K562 (cell line): ENCODE measurements at regions not wholly inside any gene's neighbourhood (a gene's known extent, or its start where the extent isn't known, plus 50 kb on each side); places are given as distances from the start of the nearest gene placed in this dataset.

Experiments
- ATAC-seq: fragments of 200-7000 bp; cut with Tn5 transposase; 3 replicates; pipeline ENCODE4 v1.9.1; 2020; ENCODE audit warnings: moderate library complexity
- BruUV-seq: library from RNA; stranded (reverse); fragments of 400-500 nt; replicated peaks from 2 replicates; lab custom pipeline; 2021; lab: Mats Ljungman, UMichigan
- CTCF ChIA-PET: fragments of 300-600 bp; formaldehyde crosslinking; extraction: SDS; loops from one replicate; lab custom pipeline; 2021; ENCODE audit warnings: low intra/inter-chr PET ratio; lab: Yijun Ruan, JAX
- POLR2A ChIA-PET: fragments of 300-600, 350-650 bp; sonication (Branson Sonifier 250); formaldehyde crosslinking; extraction: SDS; loops from one replicate; lab custom pipeline; 2021; ENCODE audit warnings: antibody characterized with exemption, inconsistent platforms; lab: Yijun Ruan, JAX
- DNase-seq, 4 experiments: peaks; one replicate each; pipeline versions ENCODE4 v3.0.0 to v3.0.0-alpha.2; 2011 to 2018; ENCODE audit warnings: low spot score in 3 of 4, mixed read lengths in 3 of 4; ENCODE audit errors: extremely low read depth in 1 of 4
- FAIRE-seq: peaks from 2 replicates; lab custom pipeline; 2011; peaks lifted over from hg19 to GRCh38; lab: Jason Lieb, UNC
- H2AFZ ChIP-seq: 2 replicates; pipeline ENCODE4 v1.6.0; 2011; ENCODE audit warnings: low read depth, low read length, control low read depth, inconsistent platforms
- H3K27ac ChIP-seq: fragments of 200-600 bp; 3 replicates; pipeline ENCODE4 v1.8.0; 2011; ENCODE audit warnings: low read depth, mild to moderate bottlenecking, control low read depth, inconsistent platforms, low read length, moderate library complexity, mixed read lengths; ENCODE audit errors: extremely low read depth
- H3K27me3 ChIP-seq, 2 experiments: fragments of 300-600 bp in 1 of 2; 2 replicates in 1 of 2; 3 replicates in 1 of 2; pipeline versions ENCODE4 v1.6.0 to v1.8.0; 2011; ENCODE audit warnings: inconsistent platforms in 2 of 2, low read length in 2 of 2, mild to moderate bottlenecking in 1 of 2, mixed read lengths in 1 of 2, moderate library complexity in 1 of 2; ENCODE audit not compliant: control insufficient read depth in 2 of 2, insufficient read depth in 2 of 2
- H3K36me3 ChIP-seq: fragments of 300-600 bp; 3 replicates; pipeline ENCODE4 v1.8.0; 2011; ENCODE audit warnings: mild to moderate bottlenecking, low read length, inconsistent platforms; ENCODE audit not compliant: control insufficient read depth, insufficient read depth
- H3K4me1 ChIP-seq, 2 experiments: fragments of 200-600 bp in 1 of 2; replicated peaks in 1 of 2; 2 replicates in 1 of 2; 3 replicates in 1 of 2; pipeline versions ENCODE4 v1.5.1 to v1.8.0; 2011; ENCODE audit warnings: inconsistent platforms in 2 of 2, low read length in 2 of 2, mild to moderate bottlenecking in 1 of 2, mixed read lengths in 1 of 2, moderate library complexity in 1 of 2; ENCODE audit not compliant: control insufficient read depth in 2 of 2, insufficient read depth in 2 of 2
- H3K4me2 ChIP-seq: 2 replicates; pipeline ENCODE4 v1.6.1; 2011; ENCODE audit warnings: low read length, control low read depth, inconsistent platforms, mixed read lengths; ENCODE audit not compliant: insufficient read depth
- H3K4me3 ChIP-seq: fragments of 200-600 bp; sonication (generic), shearing (Covaris generic); 2 replicates; pipeline ENCODE4 v1.5.1; 2016; ENCODE audit warnings: control low read depth, inconsistent platforms
- H3K79me2 ChIP-seq: fragments of 200-600 bp; 3 replicates; pipeline ENCODE4 v1.8.0; 2011; ENCODE audit warnings: low read length, inconsistent platforms; ENCODE audit not compliant: control insufficient read depth, insufficient read depth
- H3K9ac ChIP-seq, 2 experiments: 2 replicates each; pipeline versions ENCODE4 v1.6.0 to v1.6.1; 2011; ENCODE audit warnings: low read depth in 2 of 2, low read length in 2 of 2, control low read depth in 1 of 2, inconsistent platforms in 1 of 2, mild to moderate bottlenecking in 1 of 2, mixed read lengths in 1 of 2; ENCODE audit not compliant: insufficient read depth in 1 of 2
- H3K9me1 ChIP-seq: one replicate; pipeline ENCODE4 v1.6.0; 2011; ENCODE audit warnings: inconsistent platforms, mild to moderate bottlenecking, low read length, moderate library complexity; ENCODE audit not compliant: control insufficient read depth, insufficient read depth
- H3K9me3 ChIP-seq: replicated peaks from 2 replicates; pipeline ENCODE4 v1.5.1; 2011; ENCODE audit warnings: low read depth, low read length, inconsistent platforms; ENCODE audit not compliant: control insufficient read depth, insufficient read depth
- H4K20me1 ChIP-seq: replicated peaks from 2 replicates; pipeline ENCODE4 v1.6.1; 2011; ENCODE audit warnings: low read length, inconsistent platforms, mixed read lengths; ENCODE audit not compliant: control insufficient read depth, insufficient read depth
- JUND ChIP-seq, 2 experiments: IDR thresholded peaks; 2 replicates in 1 of 2; 3 replicates in 1 of 2; pipeline ENCODE4 v1.6.1; 2011; ENCODE audit warnings: borderline replicate concordance in 2 of 2, low read depth in 2 of 2, low read length in 2 of 2, improper control_type of control experiment in 1 of 2, missing biosample characterization in 1 of 2, missing genetic modification characterization in 1 of 2, missing genetic modification reagents in 1 of 2
- PKNOX1 ChIP-seq: fragments of 450-650 bp; IDR thresholded peaks from 2 replicates; pipeline ENCODE4 v1.6.1; 2016
- SOX6 ChIP-seq: fragments of 450-650 bp; IDR thresholded peaks from 2 replicates; pipeline ENCODE4 v1.6.1; 2014; ENCODE audit warnings: mild to moderate bottlenecking
- ZNF143 ChIP-seq: sonication (generic); formaldehyde crosslinking; IDR thresholded peaks from 2 replicates; pipeline ENCODE4 v1.9.0; 2022; ENCODE audit warnings: mild to moderate bottlenecking, missing genetic modification reagents
- ZNF518B ChIP-seq: fragments of 250-450 bp; sonication (Bioruptor Pico); IDR thresholded peaks from 2 replicates; pipeline ENCODE4 v1.5.0; 2021; ENCODE audit warnings: mild to moderate bottlenecking, moderate library complexity
- WGBS: fragments of 100-300 bp; shearing (Covaris generic); methylation state at CpG from one replicate; pipeline ENCODE4 v1.1.6; 2016; ENCODE audit warnings: low coverage, mixed read lengths; ENCODE audit not compliant: insufficient coverage; ENCODE audit errors: missing lambda C conversion rate; 5-methylcytosine and 5-hydroxymethylcytosine counted together
- in situ Hi-C: fragments of 300-500 bp; cut with MboI; formaldehyde crosslinking; loops from 4 replicates; pipeline ENCODE4 v1.15.0; 2018; ENCODE audit warnings: inconsistent platforms, mixed read lengths
- intact Hi-C: fragments of 100-400 bp; cut with micrococcal nuclease; formaldehyde crosslinking; loops from 2 replicates; pipeline ENCODE4 v1.14.2; 2022

DNA sequence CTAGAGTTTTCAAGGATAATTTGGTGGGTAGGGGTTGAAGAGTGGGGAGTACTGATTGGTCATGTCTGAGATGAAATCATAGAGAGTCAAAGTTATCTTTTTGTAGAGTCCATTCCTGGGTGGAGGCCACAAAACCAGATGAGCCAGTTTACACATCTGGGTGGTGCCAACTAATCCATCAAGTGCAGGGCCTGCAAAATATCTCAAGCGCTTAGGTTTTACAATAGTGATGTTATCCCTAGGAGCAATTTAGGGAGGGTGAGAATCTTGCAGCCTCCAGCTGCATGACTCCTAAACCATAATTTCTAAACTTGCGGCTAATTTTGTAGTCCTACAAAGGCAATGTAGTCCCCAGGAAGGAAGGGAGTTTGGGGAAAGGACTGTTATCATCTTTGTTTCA lies 988.3 kb upstream of the LCORL start:
- Histone ChIP-seq H3K4me2 (no peak overlapping the region), H3K27me3 (no peaks in the 10 kb centered on the region), H3K4me3 (no peak overlapping the region), H3K79me2 (no peaks in the 10 kb centered on the region), H3K27ac (no peak overlapping the region), H2AFZ (no peak overlapping the region), H3K9me3 (no peaks in the 10 kb centered on the region), H3K4me1 (no peaks in the 10 kb centered on the region), H4K20me1 (no peaks in the 10 kb centered on the region), H3K36me3 (no peaks in the 10 kb centered on the region), H3K9ac (no peak overlapping the region), H3K9me1 (no peaks in the 10 kb centered on the region)
- WGBS = 5% methylated on average over 2 of the region's 2 CpGs
- intact Hi-C loops (no loop called here), in situ Hi-C loops (no loop called here)
- TF ChIP-seq SOX6 = no peak
- TF ChIP-seq ZNF143 (CRISPR knock-in tag) = no peak
- TF ChIP-seq JUND (IDR thresholded peaks at IDR 0.05; ENCODE audit: borderline replicate concordance, low read depth, low read length) = no peak
- no peak for TF ChIP-seq JUND (tag; IDR thresholded peaks at IDR 0.05; ENCODE audit: borderline replicate concordance, low read depth, low read length)
- no peak for TF ChIP-seq ZNF518B (CRISPR knock-in tag)
- no peak for TF ChIP-seq PKNOX1
- ChIA-PET CTCF (no interaction called here), POLR2A (no interaction called here)
- DNase-seq = no peak
- BruUV-seq = no TSS peak
- no peak for FAIRE-seq
- ATAC-seq = no peak
